ENCODE measurements at regions not wholly inside any gene's neighbourhood (a gene's known extent, or its start where the extent isn't known, plus 50 kb on each side); places are given as distances from the start of the nearest gene placed in this dataset.

GRCh38 chr5:93893075-93893474 is 151.7 kb upstream of the POU5F2 start:
- intact Hi-C loops (cut with DNase I) = no loop called here
- Histone ChIP-seq H3K36me3 (no peaks in the 10 kb centered on the region), H3K27ac (no peak overlapping the region), H3K9me3 (no peaks in the 10 kb centered on the region), H3K4me3 (no peak overlapping the region), H3K4me1 (no peaks in the 10 kb centered on the region), H3K27me3 (no peaks in the 10 kb centered on the region), H3K9ac (ENCODE audit: low read depth in 2 of 2, low read length in 2 of 2) (no peak overlapping the region)
- TF ChIP-seq, protein P1, sequence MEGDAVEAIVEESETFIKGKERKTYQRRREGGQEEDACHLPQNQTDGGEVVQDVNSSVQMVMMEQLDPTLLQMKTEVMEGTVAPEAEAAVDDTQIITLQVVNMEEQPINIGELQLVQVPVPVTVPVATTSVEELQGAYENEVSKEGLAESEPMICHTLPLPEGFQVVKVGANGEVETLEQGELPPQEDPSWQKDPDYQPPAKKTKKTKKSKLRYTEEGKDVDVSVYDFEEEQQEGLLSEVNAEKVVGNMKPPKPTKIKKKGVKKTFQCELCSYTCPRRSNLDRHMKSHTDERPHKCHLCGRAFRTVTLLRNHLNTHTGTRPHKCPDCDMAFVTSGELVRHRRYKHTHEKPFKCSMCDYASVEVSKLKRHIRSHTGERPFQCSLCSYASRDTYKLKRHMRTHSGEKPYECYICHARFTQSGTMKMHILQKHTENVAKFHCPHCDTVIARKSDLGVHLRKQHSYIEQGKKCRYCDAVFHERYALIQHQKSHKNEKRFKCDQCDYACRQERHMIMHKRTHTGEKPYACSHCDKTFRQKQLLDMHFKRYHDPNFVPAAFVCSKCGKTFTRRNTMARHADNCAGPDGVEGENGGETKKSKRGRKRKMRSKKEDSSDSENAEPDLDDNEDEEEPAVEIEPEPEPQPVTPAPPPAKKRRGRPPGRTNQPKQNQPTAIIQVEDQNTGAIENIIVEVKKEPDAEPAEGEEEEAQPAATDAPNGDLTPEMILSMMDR (IDR thresholded peaks at IDR 0.05) = no peak
- no peak for DNase-seq

DNA sequence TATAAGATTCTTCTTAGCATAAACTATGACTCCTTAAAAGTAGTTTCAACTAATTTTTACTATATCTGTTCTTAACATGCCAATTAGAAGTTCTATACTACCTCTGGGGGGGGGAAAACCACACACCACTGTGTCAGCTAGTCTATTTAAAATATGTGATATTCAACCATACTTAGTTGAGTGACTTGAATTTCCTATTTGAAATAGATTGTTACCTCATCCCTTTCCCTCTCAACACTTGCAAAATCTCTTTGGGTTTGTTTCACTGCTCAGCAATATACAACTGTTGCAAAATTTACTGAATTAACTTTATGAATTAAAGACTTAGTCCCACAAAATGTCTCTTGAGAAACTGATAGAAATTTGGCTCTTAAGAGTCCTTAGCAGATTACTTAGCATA is 151.1 kb upstream of the POU5F2 start:
- no peaks in the 10 kb centered on the region for H3K36me3 ChIP-seq
- H3K9ac ChIP-seq (ENCODE audit: low read depth in 2 of 2, low read length in 2 of 2) = no peak overlapping the region
- H3K27me3 ChIP-seq = no peaks in the 10 kb centered on the region
- no peaks in the 10 kb centered on the region for H3K4me1 ChIP-seq
- no peak overlapping the region for H3K27ac ChIP-seq
- intact Hi-C loops (cut with DNase I) = no loop called here
- H3K9me3 ChIP-seq = no peaks in the 10 kb centered on the region
- H3K4me3 ChIP-seq = no peak overlapping the region
- TF ChIP-seq, protein P1 (IDR thresholded peaks at IDR 0.05) = no peak
- DNase-seq = no peak

DNA sequence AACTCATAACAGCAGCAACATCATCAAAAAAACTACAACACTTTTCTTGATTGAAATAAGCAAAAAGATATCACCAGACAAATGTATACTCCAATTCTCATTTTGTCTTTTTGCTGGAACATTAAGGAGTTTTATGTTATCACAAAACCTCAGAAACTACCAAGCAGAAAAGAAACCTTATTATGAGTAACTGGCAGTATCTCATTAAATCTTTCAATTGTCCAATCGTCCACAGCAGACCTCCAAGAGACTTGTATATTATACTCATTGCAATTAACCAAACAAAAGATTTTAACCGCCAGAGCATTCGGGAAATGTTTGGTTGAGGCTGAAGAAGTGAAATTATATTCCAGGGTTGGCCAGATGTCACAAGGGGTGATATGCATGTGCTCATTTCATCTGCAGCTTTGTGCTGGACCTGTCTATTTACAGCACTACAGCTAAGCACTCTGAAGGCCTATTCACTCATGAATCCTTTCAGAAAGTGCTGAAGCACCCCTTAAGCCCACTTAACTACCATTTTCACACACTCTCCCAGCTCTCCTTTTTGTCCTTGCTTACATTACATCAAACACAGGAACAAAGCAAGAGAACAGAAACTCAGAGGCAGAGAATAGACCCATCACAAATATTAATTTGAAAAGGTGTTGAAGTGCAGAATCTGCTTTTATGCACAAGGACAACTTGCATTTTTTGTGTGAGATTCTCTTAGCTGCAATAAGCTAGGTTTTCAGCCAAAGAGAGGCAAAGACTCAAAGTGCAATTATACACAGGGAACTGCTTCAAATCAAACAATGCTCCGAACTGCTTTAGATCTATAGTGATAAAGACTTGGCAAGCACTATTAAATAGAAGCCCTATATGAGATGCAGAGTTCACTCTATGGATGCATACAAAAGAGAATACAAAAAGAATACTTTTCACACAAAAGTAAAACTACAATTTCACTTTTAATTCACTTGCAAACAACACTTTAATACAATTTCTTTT is 150.4 kb upstream of the POU5F2 start:
- intact Hi-C loops (cut with DNase I) = no loop called here

DNA sequence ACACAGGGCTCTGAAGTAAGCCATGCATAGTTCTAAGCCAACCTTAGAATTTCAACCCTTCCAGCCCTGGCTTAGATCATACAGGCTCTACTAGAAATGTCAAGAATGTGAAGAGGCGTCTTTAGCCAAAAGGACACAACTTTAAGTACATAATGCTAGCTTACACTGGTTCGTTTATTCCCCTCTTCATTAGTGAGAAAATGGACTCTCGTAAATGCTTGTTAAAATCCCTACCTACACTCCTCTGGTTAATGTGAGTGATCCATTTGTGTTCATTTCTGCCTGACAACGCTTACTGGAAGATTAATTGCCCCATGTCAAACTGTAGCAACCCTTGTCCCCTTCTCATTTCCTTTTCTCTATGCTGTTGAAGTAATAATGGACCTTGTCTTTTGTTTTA is 149.3 kb upstream of the POU5F2 start:
- Histone ChIP-seq H3K27ac (no peak overlapping the region), H3K4me3 (no peak overlapping the region), H3K36me3 (no peaks in the 10 kb centered on the region), H3K27me3 (no peaks in the 10 kb centered on the region), H3K9ac (ENCODE audit: low read depth in 2 of 2, low read length in 2 of 2) (no peak overlapping the region), H3K9me3 (no peaks in the 10 kb centered on the region), H3K4me1 (no peaks in the 10 kb centered on the region)
- TF ChIP-seq, protein P1 (IDR thresholded peaks at IDR 0.05) = no peak
- no peak for DNase-seq
- intact Hi-C loops (cut with DNase I) = no loop called here

More for the DNA sequence above, 150.4 kb upstream of the POU5F2 start:
- H3K27ac ChIP-seq = no peak overlapping the region
- no peaks in the 10 kb centered on the region for H3K9me3 ChIP-seq
- no peak overlapping the region for H3K9ac ChIP-seq (ENCODE audit: low read depth in 2 of 2, low read length in 2 of 2)
- no peak overlapping the region for H3K4me3 ChIP-seq
- H3K27me3 ChIP-seq = no peaks in the 10 kb centered on the region
- H3K36me3 ChIP-seq = no peaks in the 10 kb centered on the region
- TF ChIP-seq, protein P1 (IDR thresholded peaks at IDR 0.05) = no peak
- H3K4me1 ChIP-seq = no peaks in the 10 kb centered on the region
- no peak for DNase-seq

DNA sequence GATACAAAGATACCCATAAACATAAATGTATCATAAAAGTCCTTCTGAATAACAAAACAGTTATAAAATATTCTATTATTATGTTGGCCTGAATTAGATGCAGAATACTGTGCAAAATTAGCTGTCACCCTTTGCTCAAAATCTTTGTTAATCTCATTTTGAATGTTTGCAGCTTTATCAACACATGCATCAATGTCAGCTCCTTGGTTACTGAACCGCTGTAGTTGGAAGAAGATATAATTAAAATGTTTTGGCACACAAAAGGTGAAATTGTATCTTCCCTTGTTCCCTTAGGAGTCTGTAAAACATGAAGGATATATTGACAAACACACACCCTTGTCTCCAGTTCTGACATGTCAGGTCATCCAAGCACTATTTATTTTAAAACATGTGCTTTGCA is 146.3 kb upstream of the POU5F2 start:
- intact Hi-C loops (cut with DNase I) = no loop called here
- no peaks in the 10 kb centered on the region for H3K27me3 ChIP-seq
- H3K4me1 ChIP-seq = no peaks in the 10 kb centered on the region
- H3K9ac ChIP-seq (ENCODE audit: low read depth in 2 of 2, low read length in 2 of 2) = no peak overlapping the region
- TF ChIP-seq, protein P1 (IDR thresholded peaks at IDR 0.05) = no peak
- H3K4me3 ChIP-seq = no peak overlapping the region
- H3K9me3 ChIP-seq = no peaks in the 10 kb centered on the region
- H3K27ac ChIP-seq = no peak overlapping the region
- no peak for DNase-seq
- no peaks in the 10 kb centered on the region for H3K36me3 ChIP-seq

Measured in colonic mucosa (tissue), 4 donors.